Skin of body (tissue), 1 donor: ENCODE measurements at regions not wholly inside any gene's neighbourhood (a gene's known extent, or its start where the extent isn't known, plus 50 kb on each side); places are given as distances from the start of the nearest gene placed in this dataset.
A peak's percentile ranks its signal among the peaks of the same experiment; 100 is the strongest.

Experiments used
- DNase-seq: peaks from one replicate; lab custom pipeline; 2025; lab: John Stamatoyannopoulos, UW

GRCh38 chr1:239779962-239780361 is 311.7 kb upstream of the FMN2 start:
- DNase-seq, result no peak

GRCh38 chr1:239784896-239785295 is 306.8 kb upstream of the FMN2 start:
- no peak for DNase-seq

- no peak for DNase-seq
Observed at GRCh38 chr1:239785576-239785975, 306.1 kb upstream of the FMN2 start.

GRCh38 chr1:239786464-239786863 is 305.2 kb upstream of the FMN2 start:
- DNase-seq, result no peak

GRCh38 chr1:239792157-239792556 is 299.5 kb upstream of the FMN2 start:
- DNase-seq, result no peak

- no peak for DNase-seq
Observed at GRCh38 chr1:239795304-239795703, 296.4 kb upstream of the FMN2 start.

- no peak for DNase-seq
Observed at GRCh38 chr1:239799617-239800016, 292.1 kb upstream of the FMN2 start.

GRCh38 chr1:239800861-239801260 is 290.8 kb upstream of the FMN2 start:
- no peak for DNase-seq

GRCh38 chr1:239802275-239802674 is 289.4 kb upstream of the FMN2 start:
- no peak for DNase-seq

GRCh38 chr1:239803781-239804180 is 287.9 kb upstream of the FMN2 start:
- no peak for DNase-seq

- DNase-seq, result no peak
Observed at GRCh38 chr1:239804266-239804665, 287.4 kb upstream of the FMN2 start.

GRCh38 chr1:239805042-239805441 is 286.6 kb upstream of the FMN2 start:
- no peak for DNase-seq

- DNase-seq, result no peak
Observed at GRCh38 chr1:239805851-239806772, 285.6 kb upstream of the FMN2 start.

- no peak for DNase-seq
Observed at GRCh38 chr1:239806897-239807296, 284.8 kb upstream of the FMN2 start.

GRCh38 chr1:239807361-239807760 is 284.3 kb upstream of the FMN2 start:
- DNase-seq, result peak; percentile 45

- peak; percentile 14 for DNase-seq
Observed at GRCh38 chr1:239810061-239810481, 281.6 kb upstream of the FMN2 start.

- no peak for DNase-seq
Observed at GRCh38 chr1:239811211-239811885, 280.3 kb upstream of the FMN2 start.

GRCh38 chr1:239812580-239812979 is 279.1 kb upstream of the FMN2 start:
- DNase-seq, result no peak

GRCh38 chr1:239814306-239814881 is 277.3 kb upstream of the FMN2 start:
- DNase-seq, result no peak

GRCh38 chr1:239815074-239815473 is 276.6 kb upstream of the FMN2 start:
- DNase-seq, result no peak

GRCh38 chr1:239816081-239816782 is 275.5 kb upstream of the FMN2 start:
- DNase-seq, result no peak

GRCh38 chr1:239817276-239817675 is 274.4 kb upstream of the FMN2 start:
- DNase-seq, result no peak
